ENCODE measurements at regions not wholly inside any gene's neighbourhood (a gene's known extent, or its start where the extent isn't known, plus 50 kb on each side); places are given as distances from the start of the nearest gene placed in this dataset.
"Not testable (repeated sequence)": the region's sequence is repeated elsewhere in the genome, so short reads cannot be mapped to it uniquely, and the experiment has no call there.

- no peak for DNase-seq
Observed at GRCh38 chr10:7056216-7056615, 354.6 kb downstream of the SFMBT2 start.

- DNase-seq: no peak
Observed at GRCh38 chr10:7054915-7055314, 355.9 kb downstream of the SFMBT2 start.

GRCh38 chr10:7053195-7053594 is 357.6 kb downstream of the SFMBT2 start:
- DNase-seq: no peak

GRCh38 chr10:7050024-7050423 is 360.8 kb downstream of the SFMBT2 start:
- not testable (repeated sequence) for DNase-seq

GRCh38 chr10:7048061-7048460 is 362.8 kb downstream of the SFMBT2 start:
- no peak for DNase-seq

- no peak for DNase-seq
Observed at GRCh38 chr10:7046615-7047014, 364.2 kb downstream of the SFMBT2 start.

- DNase-seq: peak in 1 of 2 experiments; percentile 14
Observed at GRCh38 chr10:7045891-7046599, 364.8 kb downstream of the SFMBT2 start.

- DNase-seq: no peak
Observed at GRCh38 chr10:7043055-7043653, 367.7 kb downstream of the SFMBT2 start.

GRCh38 chr10:7042419-7043054 is 368.3 kb downstream of the SFMBT2 start:
- no peak for DNase-seq

- no peak for DNase-seq
Observed at GRCh38 chr10:7042000-7042399, 368.8 kb downstream of the SFMBT2 start.

GRCh38 chr10:7040681-7041080 is 370.2 kb downstream of the SFMBT2 start:
- no peak for DNase-seq

GRCh38 chr10:7039859-7040258 is 371.0 kb downstream of the SFMBT2 start:
- DNase-seq: no peak

GRCh38 chr10:7038416-7038815 is 372.4 kb downstream of the SFMBT2 start:
- no peak for DNase-seq

- not testable (repeated sequence) for DNase-seq
Observed at GRCh38 chr10:7037434-7037833, 373.4 kb downstream of the SFMBT2 start.

- DNase-seq: no peak
Observed at GRCh38 chr10:7036951-7037350, 373.9 kb downstream of the SFMBT2 start.

GRCh38 chr10:7035126-7035761 is 375.6 kb downstream of the SFMBT2 start:
- DNase-seq: no peak

- no peak for DNase-seq
Observed at GRCh38 chr10:7033031-7033430, 377.8 kb downstream of the SFMBT2 start.

- DNase-seq: no peak
Observed at GRCh38 chr10:7030134-7030855, 380.5 kb downstream of the SFMBT2 start.

- no peak for DNase-seq
Observed at GRCh38 chr10:7029672-7030071, 381.2 kb downstream of the SFMBT2 start.

- no peak for DNase-seq
Observed at GRCh38 chr10:7028809-7029166, 382.0 kb downstream of the SFMBT2 start.

- DNase-seq: no peak
Observed at GRCh38 chr10:7027913-7028808, 382.7 kb downstream of the SFMBT2 start.
